GM12878 (cell line): ENCODE measurements at regions not wholly inside any gene's neighbourhood (a gene's known extent, or its start where the extent isn't known, plus 50 kb on each side); places are given as distances from the start of the nearest gene placed in this dataset.

Experiments
- ATAC-seq: fragments of 200-7000 bp; cut with Tn5 transposase; 3 replicates; pipeline ENCODE4 v1.9.1; 2020; ENCODE audit warnings: mild to moderate bottlenecking, moderate library complexity
- BruUV-seq: library from RNA; stranded (reverse); fragments of 400-500 nt; replicated peaks from 2 replicates; lab custom pipeline; 2021; lab: Mats Ljungman, UMichigan
- CTCF ChIA-PET: fragments of 300-600 bp; sonication (Branson Sonifier 250); formaldehyde crosslinking; extraction: SDS; loops from one replicate; lab custom pipeline; 2021; ENCODE audit warnings: inconsistent platforms; lab: Yijun Ruan, JAX
- POLR2A ChIA-PET: fragments of 350-600 bp; formaldehyde crosslinking; extraction: SDS; loops from one replicate; lab custom pipeline; 2021; ENCODE audit warnings: inconsistent platforms; lab: Charles Lee
- RAD21 ChIA-PET: fragments of 300-600 bp; sonication (Branson Sonifier 250); formaldehyde crosslinking; loops from one replicate; lab custom pipeline; 2023; ENCODE audit warnings: antibody characterized with exemption; ENCODE audit not compliant: unreplicated experiment; lab: Charles Lee
- SMC1A ChIA-PET: fragments of 300-600 bp; sonication (Branson Sonifier 250); formaldehyde crosslinking; loops from one replicate; lab custom pipeline; 2023; ENCODE audit not compliant: unreplicated experiment, uncharacterized antibody; lab: Charles Lee
- DNase-seq: peaks from one replicate; pipeline ENCODE4 v3.0.0-alpha.2; 2011; ENCODE audit warnings: low read depth, low spot score
- FAIRE-seq: peaks from 3 replicates; lab custom pipeline; 2011; peaks lifted over from hg19 to GRCh38; lab: Jason Lieb, UNC
- H2AFZ ChIP-seq: 2 replicates; pipeline ENCODE4 v1.6.0; 2011; ENCODE audit warnings: low read depth, low read length, control low read depth; ENCODE audit not compliant: control insufficient read depth
- H3K27ac ChIP-seq: 2 replicates; pipeline ENCODE4 v1.5.1; 2011; ENCODE audit warnings: control low read depth; ENCODE audit not compliant: control insufficient read depth, insufficient read depth
- H3K27me3 ChIP-seq, 2 experiments: replicated peaks in 1 of 2; 2 replicates each; pipeline versions ENCODE4 v1.6.0 to v1.6.1; 2011; ENCODE audit warnings: low read length in 1 of 2; ENCODE audit not compliant: control insufficient read depth in 2 of 2, insufficient read depth in 2 of 2
- H3K36me3 ChIP-seq, 2 experiments: 2 replicates each; pipeline ENCODE4 v1.5.1; 2011; ENCODE audit warnings: low read length in 1 of 2; ENCODE audit not compliant: control insufficient read depth in 2 of 2, insufficient read depth in 2 of 2
- H3K4me1 ChIP-seq: 2 replicates; pipeline ENCODE4 v1.6.1; 2011; ENCODE audit warnings: mild to moderate bottlenecking, low read length, moderate library complexity, mixed read lengths; ENCODE audit not compliant: control insufficient read depth, insufficient read depth
- H3K4me2 ChIP-seq: 2 replicates; pipeline ENCODE4 v1.6.0; 2011; ENCODE audit warnings: control low read depth; ENCODE audit not compliant: control insufficient read depth, insufficient read depth
- H3K4me3 ChIP-seq: fragments of 200-600 bp; sonication (generic); 2 replicates; pipeline ENCODE4 v1.5.1; 2016
- H3K79me2 ChIP-seq: 2 replicates; pipeline ENCODE4 v1.6.0; 2011; ENCODE audit warnings: low read length; ENCODE audit not compliant: control insufficient read depth, insufficient read depth
- H3K9ac ChIP-seq: 2 replicates; pipeline ENCODE4 v1.8.0; 2011; ENCODE audit warnings: low read length, control low read depth, mixed read lengths; ENCODE audit not compliant: control insufficient read depth, insufficient read depth
- H3K9me3 ChIP-seq: replicated peaks from 3 replicates; pipeline ENCODE4 v1.5.1; 2011; ENCODE audit warnings: mild to moderate bottlenecking, low read length; ENCODE audit not compliant: control insufficient read depth, insufficient read depth
- H4K20me1 ChIP-seq: 2 replicates; pipeline ENCODE4 v1.6.0; 2011; ENCODE audit not compliant: control insufficient read depth, insufficient read depth
- BHLHE40 ChIP-seq, 2 experiments: fragments of 450-650 bp in 1 of 2; IDR thresholded peaks; 2 replicates each; pipeline ENCODE4 v1.6.1; 2011 to 2017; ENCODE audit warnings: low read depth in 2 of 2, borderline replicate concordance in 1 of 2, improper control_type of control experiment in 1 of 2, low read length in 1 of 2, mild to moderate bottlenecking in 1 of 2
- CREB1 ChIP-seq: IDR thresholded peaks from 2 replicates; pipeline ENCODE4 v1.6.1; 2012; ENCODE audit warnings: low read depth, mild to moderate bottlenecking, inconsistent platforms
- HDGF ChIP-seq: fragments of 450-650 bp; IDR thresholded peaks from 2 replicates; pipeline ENCODE4 v1.6.1; 2016; ENCODE audit warnings: antibody characterized with exemption
- NFYA ChIP-seq: IDR thresholded peaks from 2 replicates; pipeline ENCODE4 v1.6.1; 2011; ENCODE audit warnings: low read depth, mild to moderate bottlenecking, low read length, improper control_type of control experiment, borderline replicate concordance
- POLR2AphosphoS5 ChIP-seq: IDR thresholded peaks from 2 replicates; pipeline ENCODE4 v1.6.1; 2011; ENCODE audit warnings: mild to moderate bottlenecking, low read length, inconsistent platforms
- RAD51 ChIP-seq: fragments of 450-650 bp; IDR thresholded peaks from 2 replicates; pipeline ENCODE4 v1.6.1; 2016; ENCODE audit warnings: moderate library complexity, mild to moderate bottlenecking, inconsistent platforms
- RBBP5 ChIP-seq: fragments of 200-600 bp; sonication (generic); conservative IDR thresholded peaks from 2 replicates; pipeline ENCODE4 v1.6.1; 2016
- SMARCA5 ChIP-seq: fragments of 450-650 bp; IDR thresholded peaks from 2 replicates; pipeline ENCODE4 v1.6.1; 2017; ENCODE audit warnings: mild to moderate bottlenecking
- SREBF1 ChIP-seq: IDR thresholded peaks from 2 replicates; pipeline ENCODE4 v1.6.1; 2012; ENCODE audit warnings: mild to moderate bottlenecking, low read length
- SUZ12 ChIP-seq: fragments of 200-600 bp; sonication (generic); IDR thresholded peaks from one replicate; pipeline ENCODE4 v1.6.1; 2018; ENCODE audit warnings: antibody characterized with exemption, mild to moderate bottlenecking; ENCODE audit not compliant: unreplicated experiment
- TBL1XR1 ChIP-seq: IDR thresholded peaks from 2 replicates; pipeline ENCODE4 v1.6.1; 2012; ENCODE audit warnings: low read depth, low read length, improper control_type of control experiment
- ZNF207 ChIP-seq: fragments of 450-650 bp; IDR thresholded peaks from 2 replicates; pipeline ENCODE4 v1.6.1; 2014; ENCODE audit warnings: antibody characterized with exemption, mild to moderate bottlenecking, borderline replicate concordance
- ZZZ3 ChIP-seq: IDR thresholded peaks from 2 replicates; pipeline ENCODE4 v1.6.1; 2011; ENCODE audit warnings: low read depth; ENCODE audit not compliant: control insufficient read depth, insufficient read length
- WGBS: methylation state at CpG from one replicate; pipeline ENCODE4 v1.1.6; 2016; ENCODE audit warnings: low lambda C conversion rate; ENCODE audit not compliant: insufficient replicate concordance, insufficient coverage; ENCODE audit errors: missing lambda C conversion rate; 5-methylcytosine and 5-hydroxymethylcytosine counted together
- in situ Hi-C: fragments of 300-500 bp; cut with MboI; formaldehyde crosslinking; loops from 9 replicates; pipeline ENCODE4 v1.14.3; 2018; ENCODE audit warnings: mixed read lengths
- intact Hi-C: fragments of 100-400 bp; cut with micrococcal nuclease; formaldehyde crosslinking; loops from one replicate; pipeline ENCODE4 v1.14.2; 2022; ENCODE audit not compliant: unreplicated experiment

DNA sequence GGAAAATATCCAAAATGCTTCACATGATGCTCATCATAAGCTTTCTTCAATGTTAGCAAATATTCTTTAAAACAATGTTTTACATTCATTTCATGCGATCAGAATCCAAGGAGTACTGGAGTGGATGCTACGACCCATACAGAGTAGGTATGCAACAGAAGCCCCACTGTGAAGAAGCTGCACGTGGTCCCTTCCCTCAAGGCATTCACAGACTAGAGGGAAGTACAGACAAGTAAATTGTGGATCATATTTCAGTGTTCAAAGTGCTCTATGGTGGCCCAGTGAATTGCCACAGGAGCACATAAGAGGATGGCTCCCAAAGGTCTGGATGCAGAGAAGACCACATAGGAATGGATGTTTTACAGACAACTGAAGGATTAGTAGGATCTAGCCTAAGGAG, 789.9 kb downstream of the IGSF11 start:
- 33% methylated on average over 3 of the region's 3 CpGs for WGBS
- in situ Hi-C loops: no loop called here
- no peak overlapping the region for H3K4me3 ChIP-seq
- H3K9ac ChIP-seq: no peak overlapping the region
- no peak overlapping the region for H3K4me2 ChIP-seq
- TF ChIP-seq TBL1XR1: no peak
- no peak for TF ChIP-seq CREB1
- TF ChIP-seq SUZ12: no peak
- no peak for TF ChIP-seq ZNF207
- no peak for TF ChIP-seq ZZZ3
- TF ChIP-seq NFYA: no peak
- no peak for TF ChIP-seq RAD51
- TF ChIP-seq SREBF1: no peak
- no peak for TF ChIP-seq HDGF
- TF ChIP-seq SMARCA5: no peak
- no peak for TF ChIP-seq RBBP5
- TF ChIP-seq POLR2AphosphoS5: no peak
- no peak for TF ChIP-seq BHLHE40 (IDR thresholded peaks at IDR 0.05; ENCODE audit: borderline replicate concordance in 1 of 2, low read depth in 2 of 2, low read length in 1 of 2)
- no peak overlapping the region for H3K27ac ChIP-seq
- no peak for DNase-seq
- ChIA-PET RAD21 (no interaction called here), POLR2A (interaction anchor here (0.7 kb wide), 1 partner anchor 808 kb away, joined by 6 read pairs; no protein-coding TSS in a partner anchor), SMC1A (interaction anchor here (0.6 to 1.1 kb wide), 2 partner anchors 10 to 917 kb away, joined by 3 to 4 read pairs; no protein-coding TSS in a partner anchor), CTCF (interaction anchor here (1.3 to 1.8 kb wide), 3 partner anchors 11 to 18 kb away, joined by 3 to 5 read pairs (median 4); no protein-coding TSS in a partner anchor)
- H3K27me3 ChIP-seq: no peaks in the 10 kb centered on the region
- no TSS peak for BruUV-seq
- no peaks in the 10 kb centered on the region for H3K36me3 ChIP-seq
- no peak for ATAC-seq
- no peak overlapping the region for H2AFZ ChIP-seq
- no peaks in the 10 kb centered on the region for H3K9me3 ChIP-seq
- FAIRE-seq: no peak
- no peaks in the 10 kb centered on the region for H3K79me2 ChIP-seq
- intact Hi-C loops: no loop called here
- no peaks in the 10 kb centered on the region for H4K20me1 ChIP-seq
- no peaks in the 10 kb centered on the region for H3K4me1 ChIP-seq
